ENCODE measurements at regions not wholly inside any gene's neighbourhood (a gene's known extent, or its start where the extent isn't known, plus 50 kb on each side); places are given as distances from the start of the nearest gene placed in this dataset.

- no peak overlapping the region for H3K9ac ChIP-seq (ENCODE audit: insufficient read depth in 1 of 2, low read length in 2 of 2)
- no peaks in the 10 kb centered on the region for H3K36me3 ChIP-seq (ENCODE audit: control insufficient read depth in 4 of 4, insufficient read depth in 4 of 4, low read length in 4 of 4)
- no peak for TF ChIP-seq CTCF (IDR thresholded peaks at IDR 0.05; ENCODE audit: control extremely low read depth, extremely low read depth)
- no peak for ATAC-seq (ENCODE audit: insufficient read depth, low FRiP score)
- H3K9me3 ChIP-seq (ENCODE audit: control insufficient read depth in 4 of 4, insufficient read depth in 3 of 4, low read length in 3 of 4) = no peaks in the 10 kb centered on the region
- WGBS, 2 donors = 43 to 64% methylated on average over 1 of the region's 1 CpG
- DNase-seq = no peak
- H3K4me3 ChIP-seq = no peak overlapping the region
- H3K27me3 ChIP-seq (ENCODE audit: control insufficient read depth in 3 of 3, insufficient read depth in 3 of 3, low read length in 2 of 3) = no peaks in the 10 kb centered on the region
- no peak overlapping the region for H3K27ac ChIP-seq (ENCODE audit: low read depth in 1 of 2, low read length in 1 of 2)
- H3K4me1 ChIP-seq (ENCODE audit: control insufficient read depth in 5 of 5, insufficient read depth in 5 of 5, low read length in 5 of 5) = no peaks in the 10 kb centered on the region
Measured at GRCh38 chr14:87018294-87018693, 974.7 kb downstream of the GALC start.

GRCh38 chr14:87017335-87017734, 975.6 kb downstream of the GALC start:
- Histone ChIP-seq H3K27ac (ENCODE audit: low read depth in 1 of 2, low read length in 1 of 2) (no peak overlapping the region), H3K9me3 (ENCODE audit: control insufficient read depth in 4 of 4, insufficient read depth in 3 of 4, low read length in 3 of 4) (no peaks in the 10 kb centered on the region), H3K36me3 (ENCODE audit: control insufficient read depth in 4 of 4, insufficient read depth in 4 of 4, low read length in 4 of 4) (no peaks in the 10 kb centered on the region), H3K27me3 (ENCODE audit: control insufficient read depth in 3 of 3, insufficient read depth in 3 of 3, low read length in 2 of 3) (no peaks in the 10 kb centered on the region), H3K4me3 (no peak overlapping the region), H3K4me1 (ENCODE audit: control insufficient read depth in 5 of 5, insufficient read depth in 5 of 5, low read length in 5 of 5) (no peaks in the 10 kb centered on the region), H3K9ac (ENCODE audit: insufficient read depth in 1 of 2, low read length in 2 of 2) (no peak overlapping the region)
- ATAC-seq (ENCODE audit: insufficient read depth, low FRiP score) (no peak), DNase-seq (no peak)
- TF ChIP-seq CTCF (IDR thresholded peaks at IDR 0.05; ENCODE audit: control extremely low read depth, extremely low read depth) = no peak
- 55 to 74% methylated on average over 2 of the region's 2 CpGs for WGBS, 2 donors

GRCh38 chr14:87014856-87015255, 978.1 kb downstream of the GALC start:
- 74 to 80% methylated on average over 3 of the region's 3 CpGs for WGBS, 2 donors
- no peak for TF ChIP-seq CTCF (IDR thresholded peaks at IDR 0.05; ENCODE audit: control extremely low read depth, extremely low read depth)

GRCh38 chr14:87013583-87013982, 979.4 kb downstream of the GALC start:
- Histone ChIP-seq H3K27ac (ENCODE audit: low read depth in 1 of 2, low read length in 1 of 2) (no peak overlapping the region), H3K9me3 (ENCODE audit: control insufficient read depth in 4 of 4, insufficient read depth in 3 of 4, low read length in 3 of 4) (peaks cover 0 to 2% (median 0%) of the 10 kb centered on the region in 4 donors), H3K36me3 (ENCODE audit: control insufficient read depth in 4 of 4, insufficient read depth in 4 of 4, low read length in 4 of 4) (no peaks in the 10 kb centered on the region), H3K4me1 (ENCODE audit: control insufficient read depth in 5 of 5, insufficient read depth in 5 of 5, low read length in 5 of 5) (no peaks in the 10 kb centered on the region), H3K4me3 (no peak overlapping the region), H3K27me3 (ENCODE audit: control insufficient read depth in 3 of 3, insufficient read depth in 3 of 3, low read length in 2 of 3) (no peaks in the 10 kb centered on the region), H3K9ac (ENCODE audit: insufficient read depth in 1 of 2, low read length in 2 of 2) (no peak overlapping the region)
- no peak for ATAC-seq (ENCODE audit: insufficient read depth, low FRiP score)
- WGBS, 2 donors = 87 to 93% methylated on average over 2 of the region's 2 CpGs
- TF ChIP-seq CTCF (IDR thresholded peaks at IDR 0.05; ENCODE audit: control extremely low read depth, extremely low read depth) = no peak
- DNase-seq = no peak

More at GRCh38 chr14:87014856-87015255, 978.1 kb downstream of the GALC start:
- Histone ChIP-seq H3K36me3 (ENCODE audit: control insufficient read depth in 4 of 4, insufficient read depth in 4 of 4, low read length in 4 of 4) (no peaks in the 10 kb centered on the region), H3K9ac (ENCODE audit: insufficient read depth in 1 of 2, low read length in 2 of 2) (no peak overlapping the region), H3K27ac (ENCODE audit: low read depth in 1 of 2, low read length in 1 of 2) (no peak overlapping the region), H3K4me3 (no peak overlapping the region), H3K9me3 (ENCODE audit: control insufficient read depth in 4 of 4, insufficient read depth in 3 of 4, low read length in 3 of 4) (peaks cover 0 to 2% (median 0%) of the 10 kb centered on the region in 4 donors), H3K4me1 (ENCODE audit: control insufficient read depth in 5 of 5, insufficient read depth in 5 of 5, low read length in 5 of 5) (no peaks in the 10 kb centered on the region), H3K27me3 (ENCODE audit: control insufficient read depth in 3 of 3, insufficient read depth in 3 of 3, low read length in 2 of 3) (no peaks in the 10 kb centered on the region)
- no peak for DNase-seq
- ATAC-seq (ENCODE audit: insufficient read depth, low FRiP score) = no peak
